Sigmoid colon (tissue), 6 donors: ENCODE measurements at regions not wholly inside any gene's neighbourhood (a gene's known extent, or its start where the extent isn't known, plus 50 kb on each side); places are given as distances from the start of the nearest gene placed in this dataset.
A peak's percentile ranks its signal among the peaks of the same experiment; 100 is the strongest.

ENCODE experiments used
- DNase-seq: peaks from one replicate; pipeline ENCODE4 v3.0.0-alpha.2; 2019
- H3K27ac ChIP-seq, 4 donors: fragments of 200-600 bp; sonication (generic); one replicate each; pipeline ENCODE4 v1.5.1; 2016 to 2019; ENCODE audit warnings: mild to moderate bottlenecking in 1 of 4
- H3K27me3 ChIP-seq, 3 donors: fragments of 200-600 bp; sonication (generic); one replicate each; pipeline ENCODE4 v1.5.1; 2019; ENCODE audit warnings: mild to moderate bottlenecking in 1 of 3
- H3K36me3 ChIP-seq, 4 donors: fragments of 200-600 bp; sonication (generic); one replicate each; pipeline ENCODE4 v1.5.1; 2016 to 2019
- H3K4me1 ChIP-seq, 4 donors: fragments of 200-600 bp; sonication (generic); one replicate each; pipeline ENCODE4 v1.5.1; 2017 to 2019
- H3K4me3 ChIP-seq, 4 donors: fragments of 200-600 bp; sonication (generic); one replicate each; pipeline ENCODE4 v1.5.1; 2017 to 2019; ENCODE audit warnings: mild to moderate bottlenecking in 2 of 4, moderate library complexity in 1 of 4
- H3K9me3 ChIP-seq, 4 donors: fragments of 200-600 bp in 3 of 4; sonication (generic) in 3 of 4; one replicate each; pipeline versions ENCODE4 v1.5.1 to v1.6.1; 2013 to 2019
- CTCF ChIP-seq, 4 experiments: fragments of 450-650 bp in 3 of 4; fragments of 200-600 bp in 1 of 4; IDR thresholded peaks; one replicate each; pipeline ENCODE4 v1.5.1; 2016 to 2019; ENCODE audit warnings: antibody characterized with exemption in 4 of 4, mild to moderate bottlenecking in 3 of 4, moderate library complexity in 2 of 4
- EP300 ChIP-seq, 4 donors: sonication (generic); formaldehyde crosslinking; IDR thresholded peaks; one replicate each; pipeline ENCODE4 v1.6.1; 2017; ENCODE audit warnings: antibody characterized with exemption in 4 of 4
- POLR2A ChIP-seq, 2 donors: fragments of 450-650 bp; IDR thresholded peaks; one replicate each; pipeline ENCODE4 v1.6.1; 2016; ENCODE audit warnings: antibody characterized with exemption in 2 of 2, mild to moderate bottlenecking in 2 of 2, moderate library complexity in 2 of 2
- POLR2AphosphoS5 ChIP-seq, 4 donors: sonication (generic); formaldehyde crosslinking; IDR thresholded peaks; one replicate each; pipeline ENCODE4 v1.6.1; 2017; ENCODE audit warnings: antibody characterized with exemption in 4 of 4
- WGBS, 2 donors: extraction: QIAGEN DNeasy Blood & Tissue Kit; methylation state at CpG; one replicate each; pipeline ENCODE4 v1.1.7; 2013; 5-methylcytosine and 5-hydroxymethylcytosine counted together
- intact Hi-C: fragments of 100-400 bp; cut with DNase I; formaldehyde crosslinking; loops from one replicate; pipeline ENCODE4 v1.15.1; 2023
- donor health status: healthy with polysubstance abuse.
- donor health status: healthy.

- H3K27me3 ChIP-seq: peaks cover 0 to 9% (median 0%) of the 10 kb centered on the region in 3 donors
- intact Hi-C loops: no loop called here
- no peak for TF ChIP-seq CTCF (IDR thresholded peaks at IDR 0.05)
- no peak for TF ChIP-seq POLR2A (IDR thresholded peaks at IDR 0.05)
- TF ChIP-seq EP300 (IDR thresholded peaks at IDR 0.05): no peak
- TF ChIP-seq POLR2AphosphoS5 (IDR thresholded peaks at IDR 0.05): no peak
- no peaks in the 10 kb centered on the region for H3K4me1 ChIP-seq
- H3K9me3 ChIP-seq: no peaks in the 10 kb centered on the region
- peaks cover 0 to 12% (median 0%) of the 10 kb centered on the region in 4 donors for H3K36me3 ChIP-seq
- no peak overlapping the region for H3K4me3 ChIP-seq
- 56 to 73% methylated on average over 10 of the region's 10 CpGs for WGBS, 2 donors
- no peak for DNase-seq
- no peak overlapping the region for H3K27ac ChIP-seq
These were observed 215.8 kb downstream of the RBFOX3 start for GRCh38 chr17:79395066-79395465.

- TF ChIP-seq POLR2A (IDR thresholded peaks at IDR 0.05) (no peak), CTCF (IDR thresholded peaks at IDR 0.05) (peak; percentile 48 to 85 (median 73))
- no peak for DNase-seq
- 46 to 48% methylated on average over 31 of the region's 31 CpGs for WGBS, 2 donors
- H3K27me3 ChIP-seq: peaks cover 0 to 4% (median 0%) of the 10 kb centered on the region in 3 donors
- H3K4me3 ChIP-seq: no peak overlapping the region
- peaks cover 0 to 3% (median 1%) of the 10 kb centered on the region in 4 donors for H3K4me1 ChIP-seq
- H3K36me3 ChIP-seq: peaks cover 0 to 12% (median 0%) of the 10 kb centered on the region in 4 donors
- H3K27ac ChIP-seq: no peak overlapping the region
- no peaks in the 10 kb centered on the region for H3K9me3 ChIP-seq
- intact Hi-C loops: loop anchor here (5.0 kb wide), 1 partner anchor 314 kb away; no protein-coding TSS in a partner anchor
These were observed 217.3 kb downstream of the RBFOX3 start for GRCh38 chr17:79393358-79394052.

DNA sequence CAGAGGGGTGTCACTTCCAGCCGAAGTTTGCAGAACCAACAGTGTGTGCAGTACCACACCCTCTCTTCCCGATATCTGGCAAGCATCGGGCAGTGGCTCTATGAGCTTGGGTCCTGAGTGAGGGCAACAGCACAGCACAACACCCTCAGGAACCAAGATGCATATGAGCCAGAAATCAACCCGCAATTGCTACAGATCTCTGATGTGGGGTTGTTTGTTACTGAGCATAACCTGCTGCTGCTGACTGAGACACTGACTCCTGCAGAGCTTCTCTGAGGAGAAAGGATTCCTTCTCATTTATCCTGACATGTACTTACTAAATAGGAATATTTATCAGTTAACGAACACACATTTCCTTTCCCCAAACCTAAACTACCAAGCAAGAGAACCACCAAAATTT, 218.3 kb downstream of the RBFOX3 start:
- peaks cover 0 to 12% (median 0%) of the 10 kb centered on the region in 4 donors for H3K36me3 ChIP-seq
- no peak overlapping the region for H3K4me3 ChIP-seq
- 88 to 92% methylated on average over 5 of the region's 5 CpGs for WGBS, 2 donors
- no peak overlapping the region for H3K27ac ChIP-seq
- intact Hi-C loops: loop anchor here (1.0 to 5.0 kb wide), 2 partner anchors 305 to 315 kb away; no protein-coding TSS in a partner anchor
- H3K4me1 ChIP-seq: peaks cover 0 to 9% (median 5%) of the 10 kb centered on the region in 4 donors
- peaks cover 0 to 4% (median 0%) of the 10 kb centered on the region in 3 donors for H3K27me3 ChIP-seq
- H3K9me3 ChIP-seq: no peaks in the 10 kb centered on the region
- DNase-seq: no peak
- no peak for TF ChIP-seq EP300 (IDR thresholded peaks at IDR 0.05)
- no peak for TF ChIP-seq POLR2A (IDR thresholded peaks at IDR 0.05)
- TF ChIP-seq CTCF (IDR thresholded peaks at IDR 0.05): no peak
- TF ChIP-seq POLR2AphosphoS5 (IDR thresholded peaks at IDR 0.05): no peak

GRCh38 chr17:79391376-79392233, 219.2 kb downstream of the RBFOX3 start:
- Histone ChIP-seq H3K27me3 (no peaks in the 10 kb centered on the region), H3K4me1 (peaks cover 0 to 9% (median 5%) of the 10 kb centered on the region in 4 donors), H3K27ac (no peak overlapping the region), H3K36me3 (peaks cover 0 to 12% (median 0%) of the 10 kb centered on the region in 4 donors), H3K4me3 (no peak overlapping the region), H3K9me3 (no peaks in the 10 kb centered on the region)
- TF ChIP-seq CTCF (IDR thresholded peaks at IDR 0.05) (peak; percentile 43 to 95 (median 76)), EP300 (IDR thresholded peaks at IDR 0.05) (no peak), POLR2A (IDR thresholded peaks at IDR 0.05) (no peak), POLR2AphosphoS5 (IDR thresholded peaks at IDR 0.05) (no peak)
- intact Hi-C loops: loop anchor here (1.0 to 5.0 kb wide), 2 partner anchors 304 to 316 kb away; no protein-coding TSS in a partner anchor
- DNase-seq: peak; percentile 86
- WGBS, 2 donors: 21 to 27% methylated on average over 31 of the region's 31 CpGs
